K562 (cell line): ENCODE measurements at regions not wholly inside any gene's neighbourhood (a gene's known extent, or its start where the extent isn't known, plus 50 kb on each side); places are given as distances from the start of the nearest gene placed in this dataset.
"Not testable (repeated sequence)": the region's sequence is repeated elsewhere in the genome, so short reads cannot be mapped to it uniquely, and the experiment has no call there.

Experiments used
- ATAC-seq: fragments of 200-7000 bp; cut with Tn5 transposase; 3 replicates; pipeline ENCODE4 v1.9.1; 2020; ENCODE audit warnings: moderate library complexity
- BruUV-seq: library from RNA; stranded (reverse); fragments of 400-500 nt; replicated peaks from 2 replicates; lab custom pipeline; 2021; lab: Mats Ljungman, UMichigan
- CTCF ChIA-PET: fragments of 300-600 bp; formaldehyde crosslinking; extraction: SDS; loops from one replicate; lab custom pipeline; 2021; ENCODE audit warnings: low intra/inter-chr PET ratio; lab: Yijun Ruan, JAX
- POLR2A ChIA-PET: fragments of 300-600, 350-650 bp; sonication (Branson Sonifier 250); formaldehyde crosslinking; extraction: SDS; loops from one replicate; lab custom pipeline; 2021; ENCODE audit warnings: antibody characterized with exemption, inconsistent platforms; lab: Yijun Ruan, JAX
- DNase-seq, 4 experiments: peaks; one replicate each; pipeline versions ENCODE4 v3.0.0 to v3.0.0-alpha.2; 2011 to 2018; ENCODE audit warnings: low spot score in 3 of 4, mixed read lengths in 3 of 4; ENCODE audit errors: extremely low read depth in 1 of 4
- FAIRE-seq: peaks from 2 replicates; lab custom pipeline; 2011; peaks lifted over from hg19 to GRCh38; lab: Jason Lieb, UNC
- H2AFZ ChIP-seq: 2 replicates; pipeline ENCODE4 v1.6.0; 2011; ENCODE audit warnings: low read depth, low read length, control low read depth, inconsistent platforms
- H3K27ac ChIP-seq: fragments of 200-600 bp; 3 replicates; pipeline ENCODE4 v1.8.0; 2011; ENCODE audit warnings: low read depth, mild to moderate bottlenecking, control low read depth, inconsistent platforms, low read length, moderate library complexity, mixed read lengths; ENCODE audit errors: extremely low read depth
- H3K27me3 ChIP-seq, 2 experiments: fragments of 300-600 bp in 1 of 2; 2 replicates in 1 of 2; 3 replicates in 1 of 2; pipeline versions ENCODE4 v1.6.0 to v1.8.0; 2011; ENCODE audit warnings: inconsistent platforms in 2 of 2, low read length in 2 of 2, mild to moderate bottlenecking in 1 of 2, mixed read lengths in 1 of 2, moderate library complexity in 1 of 2; ENCODE audit not compliant: control insufficient read depth in 2 of 2, insufficient read depth in 2 of 2
- H3K36me3 ChIP-seq: fragments of 300-600 bp; 3 replicates; pipeline ENCODE4 v1.8.0; 2011; ENCODE audit warnings: mild to moderate bottlenecking, low read length, inconsistent platforms; ENCODE audit not compliant: control insufficient read depth, insufficient read depth
- H3K4me1 ChIP-seq, 2 experiments: fragments of 200-600 bp in 1 of 2; replicated peaks in 1 of 2; 2 replicates in 1 of 2; 3 replicates in 1 of 2; pipeline versions ENCODE4 v1.5.1 to v1.8.0; 2011; ENCODE audit warnings: inconsistent platforms in 2 of 2, low read length in 2 of 2, mild to moderate bottlenecking in 1 of 2, mixed read lengths in 1 of 2, moderate library complexity in 1 of 2; ENCODE audit not compliant: control insufficient read depth in 2 of 2, insufficient read depth in 2 of 2
- H3K4me2 ChIP-seq: 2 replicates; pipeline ENCODE4 v1.6.1; 2011; ENCODE audit warnings: low read length, control low read depth, inconsistent platforms, mixed read lengths; ENCODE audit not compliant: insufficient read depth
- H3K4me3 ChIP-seq: fragments of 200-600 bp; sonication (generic), shearing (Covaris generic); 2 replicates; pipeline ENCODE4 v1.5.1; 2016; ENCODE audit warnings: control low read depth, inconsistent platforms
- H3K79me2 ChIP-seq: fragments of 200-600 bp; 3 replicates; pipeline ENCODE4 v1.8.0; 2011; ENCODE audit warnings: low read length, inconsistent platforms; ENCODE audit not compliant: control insufficient read depth, insufficient read depth
- H3K9ac ChIP-seq, 2 experiments: 2 replicates each; pipeline versions ENCODE4 v1.6.0 to v1.6.1; 2011; ENCODE audit warnings: low read depth in 2 of 2, low read length in 2 of 2, control low read depth in 1 of 2, inconsistent platforms in 1 of 2, mild to moderate bottlenecking in 1 of 2, mixed read lengths in 1 of 2; ENCODE audit not compliant: insufficient read depth in 1 of 2
- H3K9me1 ChIP-seq: one replicate; pipeline ENCODE4 v1.6.0; 2011; ENCODE audit warnings: inconsistent platforms, mild to moderate bottlenecking, low read length, moderate library complexity; ENCODE audit not compliant: control insufficient read depth, insufficient read depth
- H3K9me3 ChIP-seq: replicated peaks from 2 replicates; pipeline ENCODE4 v1.5.1; 2011; ENCODE audit warnings: low read depth, low read length, inconsistent platforms; ENCODE audit not compliant: control insufficient read depth, insufficient read depth
- H4K20me1 ChIP-seq: replicated peaks from 2 replicates; pipeline ENCODE4 v1.6.1; 2011; ENCODE audit warnings: low read length, inconsistent platforms, mixed read lengths; ENCODE audit not compliant: control insufficient read depth, insufficient read depth
- NELFE ChIP-seq: IDR thresholded peaks from 2 replicates; pipeline ENCODE4 v1.6.1; 2011; ENCODE audit warnings: mild to moderate bottlenecking; ENCODE audit not compliant: insufficient read depth, insufficient read length
- WGBS: fragments of 100-300 bp; shearing (Covaris generic); methylation state at CpG from one replicate; pipeline ENCODE4 v1.1.6; 2016; ENCODE audit warnings: low coverage, mixed read lengths; ENCODE audit not compliant: insufficient coverage; ENCODE audit errors: missing lambda C conversion rate; 5-methylcytosine and 5-hydroxymethylcytosine counted together
- in situ Hi-C: fragments of 300-500 bp; cut with MboI; formaldehyde crosslinking; loops from 4 replicates; pipeline ENCODE4 v1.15.0; 2018; ENCODE audit warnings: inconsistent platforms, mixed read lengths
- intact Hi-C: fragments of 100-400 bp; cut with micrococcal nuclease; formaldehyde crosslinking; loops from 2 replicates; pipeline ENCODE4 v1.14.2; 2022

- WGBS, result 0% methylated on average over 5 of the region's 5 CpGs
- POLR2A ChIA-PET, H3K27ac ChIP-seq, intact Hi-C loops, H3K9me3 ChIP-seq, DNase-seq, H3K4me2 ChIP-seq, ATAC-seq, in situ Hi-C loops, H2AFZ ChIP-seq, H4K20me1 ChIP-seq, H3K9me1 ChIP-seq, FAIRE-seq, CTCF ChIA-PET, BruUV-seq, H3K79me2 ChIP-seq, H3K4me1 ChIP-seq, H3K9ac ChIP-seq, H3K4me3 ChIP-seq, H3K27me3 ChIP-seq, H3K36me3 ChIP-seq: not testable (repeated sequence)
Observed at GRCh38 chr14:106344791-106345479, 818.6 kb downstream of the TMEM121 start.

- ATAC-seq (no peak), DNase-seq (no peak), FAIRE-seq (no peak)
- H2AFZ ChIP-seq, result no peak overlapping the region
- no peak for TF ChIP-seq NELFE
- no peaks in the 10 kb centered on the region for H3K4me1 ChIP-seq
- WGBS, result 4% methylated on average over 4 of the region's 8 CpGs
- H3K9ac ChIP-seq, result no peak overlapping the region
- intact Hi-C loops (no loop called here), in situ Hi-C loops (no loop called here)
- no peaks in the 10 kb centered on the region for H3K27me3 ChIP-seq
- no peak overlapping the region for H3K27ac ChIP-seq
- H3K4me3 ChIP-seq, result no peak overlapping the region
- CTCF ChIA-PET, result no interaction called here
- H4K20me1 ChIP-seq, result no peaks in the 10 kb centered on the region
- H3K79me2 ChIP-seq, result no peaks in the 10 kb centered on the region
- no TSS peak for BruUV-seq
- H3K4me2 ChIP-seq, result no peak overlapping the region
- POLR2A ChIA-PET, result interaction anchor here (1.2 kb wide), 1 partner anchor 19 kb away, joined by 3 read pairs; no protein-coding TSS in a partner anchor
- no peaks in the 10 kb centered on the region for H3K9me3 ChIP-seq
- H3K36me3 ChIP-seq, result no peaks in the 10 kb centered on the region
- H3K9me1 ChIP-seq, result no peaks in the 10 kb centered on the region
Observed at GRCh38 chr14:106346084-106346483, 819.7 kb downstream of the TMEM121 start.
